ENCODE measurements at regions not wholly inside any gene's neighbourhood (a gene's known extent, or its start where the extent isn't known, plus 50 kb on each side); places are given as distances from the start of the nearest gene placed in this dataset.

DNA sequence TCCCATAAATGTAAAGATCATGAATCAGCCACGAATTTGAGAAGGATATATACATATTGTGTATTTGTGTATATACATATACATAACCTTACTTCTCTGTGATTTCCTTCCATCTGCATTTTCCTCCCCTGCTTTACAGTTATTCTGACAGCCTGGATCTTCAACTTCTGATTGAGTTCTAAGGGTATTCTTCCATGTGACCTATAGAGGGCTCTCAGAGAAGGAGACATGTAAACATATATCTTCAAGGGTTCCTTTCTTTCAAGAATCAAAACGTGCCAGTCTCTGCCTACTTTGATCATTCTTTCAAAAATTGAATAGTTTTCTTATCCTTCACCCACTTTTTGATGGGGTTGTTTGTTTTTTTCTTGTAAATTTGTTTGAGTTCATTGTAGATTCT, 453.7 kb upstream of the POT1 start:
- TF ChIP-seq, protein P1, sequence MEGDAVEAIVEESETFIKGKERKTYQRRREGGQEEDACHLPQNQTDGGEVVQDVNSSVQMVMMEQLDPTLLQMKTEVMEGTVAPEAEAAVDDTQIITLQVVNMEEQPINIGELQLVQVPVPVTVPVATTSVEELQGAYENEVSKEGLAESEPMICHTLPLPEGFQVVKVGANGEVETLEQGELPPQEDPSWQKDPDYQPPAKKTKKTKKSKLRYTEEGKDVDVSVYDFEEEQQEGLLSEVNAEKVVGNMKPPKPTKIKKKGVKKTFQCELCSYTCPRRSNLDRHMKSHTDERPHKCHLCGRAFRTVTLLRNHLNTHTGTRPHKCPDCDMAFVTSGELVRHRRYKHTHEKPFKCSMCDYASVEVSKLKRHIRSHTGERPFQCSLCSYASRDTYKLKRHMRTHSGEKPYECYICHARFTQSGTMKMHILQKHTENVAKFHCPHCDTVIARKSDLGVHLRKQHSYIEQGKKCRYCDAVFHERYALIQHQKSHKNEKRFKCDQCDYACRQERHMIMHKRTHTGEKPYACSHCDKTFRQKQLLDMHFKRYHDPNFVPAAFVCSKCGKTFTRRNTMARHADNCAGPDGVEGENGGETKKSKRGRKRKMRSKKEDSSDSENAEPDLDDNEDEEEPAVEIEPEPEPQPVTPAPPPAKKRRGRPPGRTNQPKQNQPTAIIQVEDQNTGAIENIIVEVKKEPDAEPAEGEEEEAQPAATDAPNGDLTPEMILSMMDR (IDR thresholded peaks at IDR 0.05): no peak
- TF ChIP-seq ZFX (IDR thresholded peaks at IDR 0.05; ENCODE audit: borderline replicate concordance): no peak
